22Rv1 (cell line): ENCODE measurements at regions not wholly inside any gene's neighbourhood (a gene's known extent, or its start where the extent isn't known, plus 50 kb on each side); places are given as distances from the start of the nearest gene placed in this dataset.

ENCODE experiments used
- CTCF ChIP-seq: fragments of 450-650 bp; IDR thresholded peaks from 2 replicates; pipeline ENCODE4 v1.5.1; 2017; ENCODE audit warnings: mild to moderate bottlenecking
- ZFX ChIP-seq: fragments of 450-650 bp; IDR thresholded peaks from 2 replicates; pipeline ENCODE4 v1.6.1; 2017; ENCODE audit warnings: antibody characterized with exemption, borderline replicate concordance

DNA sequence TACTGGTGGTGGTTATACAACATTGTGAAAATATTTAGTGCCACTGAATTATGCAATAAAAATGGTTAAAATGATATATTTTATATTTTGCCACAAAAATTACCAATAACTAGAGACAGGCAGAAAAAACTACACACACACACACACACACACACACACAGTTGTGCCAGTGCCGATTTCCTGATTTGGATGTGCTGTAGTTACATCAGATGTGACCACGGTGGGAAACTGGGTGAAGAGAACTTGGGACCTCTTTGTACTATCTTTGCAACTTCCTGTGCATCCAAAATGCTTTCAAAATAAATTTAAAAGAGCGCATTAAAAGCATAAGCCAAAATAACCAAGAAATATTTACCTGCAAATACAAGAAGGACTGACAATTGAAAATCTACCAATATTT is 61.6 kb upstream of the CCBE1 start:
- no peak for TF ChIP-seq CTCF
- no peak for TF ChIP-seq ZFX
